ENCODE measurements at regions not wholly inside any gene's neighbourhood (a gene's known extent, or its start where the extent isn't known, plus 50 kb on each side); places are given as distances from the start of the nearest gene placed in this dataset.

DNA sequence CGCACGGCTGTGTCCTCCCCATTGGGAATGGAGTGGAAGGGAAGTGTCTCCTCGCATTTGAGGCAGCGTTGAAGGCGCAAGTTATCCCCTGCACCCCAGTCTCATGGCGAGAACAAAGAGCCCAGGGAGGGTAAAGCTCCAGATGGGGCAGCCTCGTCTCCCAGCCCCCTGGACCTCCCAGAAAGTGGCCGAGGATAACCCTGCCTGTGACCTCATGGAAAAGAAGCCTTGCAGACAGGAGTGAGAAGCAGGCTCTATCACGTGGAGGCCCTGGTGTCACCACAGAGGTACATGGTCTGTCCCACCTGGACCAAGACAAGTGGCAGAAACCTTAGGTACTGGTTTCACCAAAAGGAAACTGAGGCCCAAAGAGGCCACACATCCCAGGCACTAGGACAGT, 134.8 kb upstream of the RPS6KA2 start:
- no peak overlapping the region for H3K27ac ChIP-seq (ENCODE audit: low read length in 2 of 2)
- Mint-ChIP-seq H3K27ac (no peak overlapping the region), H3K9me3 (ENCODE audit: insufficient read depth) (no peaks in the 10 kb centered on the region), H3K4me3 (no peak overlapping the region), H3K27me3 (peaks cover 27% of the 10 kb centered on the region), H3K4me1 (peaks cover 11% of the 10 kb centered on the region)
- no peak overlapping the region for H3K9ac ChIP-seq (ENCODE audit: low read length)
- peaks cover 0 to 23% (median 0%) of the 10 kb centered on the region in 4 experiments for H3K27me3 ChIP-seq (replicated peaks in 1 of 4; ENCODE audit: control extremely low read depth in 1 of 4, control insufficient read depth in 3 of 4, insufficient read depth in 4 of 4, low read length in 3 of 4)
- H4K20me1 ChIP-seq (ENCODE audit: control insufficient read depth, insufficient read depth, low read length, poor library complexity, severe bottlenecking) = no peaks in the 10 kb centered on the region
- no peaks in the 10 kb centered on the region for H3K9me3 ChIP-seq (ENCODE audit: control extremely low read depth in 1 of 3, control insufficient read depth in 2 of 3, insufficient read depth in 1 of 3, low read length in 2 of 3)
- H3K4me3 ChIP-seq (ENCODE audit: control extremely low read depth in 1 of 5, extremely low read depth in 1 of 5, insufficient read depth in 1 of 5, low read depth in 2 of 5, low read length in 4 of 5) = no peak overlapping the region
- ChIA-PET CTCF (no interaction called here), POLR2A (interaction anchor here (0.5 kb wide), 1 partner anchor 389 kb away, joined by 3 read pairs; no protein-coding TSS in a partner anchor)
- no peak for DNase-seq
- H3K79me2 ChIP-seq (ENCODE audit: control insufficient read depth, insufficient read depth, low read length) = no peaks in the 10 kb centered on the region
- intact Hi-C loops (cut with micrococcal nuclease) = no loop called here
- no peak overlapping the region for H3K4me2 ChIP-seq (replicated peaks; ENCODE audit: low read depth, low read length, poor library complexity, severe bottlenecking)
- 87% methylated on average over 7 of the region's 9 CpGs for WGBS (ENCODE audit: insufficient coverage)
- ATAC-seq (ENCODE audit: low read depth) = no peak
- H3K36me3 ChIP-seq (replicated peaks in 1 of 2; ENCODE audit: control extremely low read depth in 1 of 2, control insufficient read depth in 1 of 2, extremely low read depth in 1 of 2, insufficient read depth in 2 of 2, low read length in 1 of 2) = no peaks in the 10 kb centered on the region
- peaks cover 0 to 4% of the 10 kb centered on the region in 2 donors for H3K4me1 ChIP-seq (ENCODE audit: control insufficient read depth in 2 of 2, insufficient read depth in 2 of 2, low read length in 2 of 2)
- TF ChIP-seq, protein P1, sequence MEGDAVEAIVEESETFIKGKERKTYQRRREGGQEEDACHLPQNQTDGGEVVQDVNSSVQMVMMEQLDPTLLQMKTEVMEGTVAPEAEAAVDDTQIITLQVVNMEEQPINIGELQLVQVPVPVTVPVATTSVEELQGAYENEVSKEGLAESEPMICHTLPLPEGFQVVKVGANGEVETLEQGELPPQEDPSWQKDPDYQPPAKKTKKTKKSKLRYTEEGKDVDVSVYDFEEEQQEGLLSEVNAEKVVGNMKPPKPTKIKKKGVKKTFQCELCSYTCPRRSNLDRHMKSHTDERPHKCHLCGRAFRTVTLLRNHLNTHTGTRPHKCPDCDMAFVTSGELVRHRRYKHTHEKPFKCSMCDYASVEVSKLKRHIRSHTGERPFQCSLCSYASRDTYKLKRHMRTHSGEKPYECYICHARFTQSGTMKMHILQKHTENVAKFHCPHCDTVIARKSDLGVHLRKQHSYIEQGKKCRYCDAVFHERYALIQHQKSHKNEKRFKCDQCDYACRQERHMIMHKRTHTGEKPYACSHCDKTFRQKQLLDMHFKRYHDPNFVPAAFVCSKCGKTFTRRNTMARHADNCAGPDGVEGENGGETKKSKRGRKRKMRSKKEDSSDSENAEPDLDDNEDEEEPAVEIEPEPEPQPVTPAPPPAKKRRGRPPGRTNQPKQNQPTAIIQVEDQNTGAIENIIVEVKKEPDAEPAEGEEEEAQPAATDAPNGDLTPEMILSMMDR (IDR thresholded peaks at IDR 0.05) = no peak
- no peak overlapping the region for H2AFZ ChIP-seq (ENCODE audit: insufficient read depth, low read depth, low read length, poor library complexity, severe bottlenecking)

DNA sequence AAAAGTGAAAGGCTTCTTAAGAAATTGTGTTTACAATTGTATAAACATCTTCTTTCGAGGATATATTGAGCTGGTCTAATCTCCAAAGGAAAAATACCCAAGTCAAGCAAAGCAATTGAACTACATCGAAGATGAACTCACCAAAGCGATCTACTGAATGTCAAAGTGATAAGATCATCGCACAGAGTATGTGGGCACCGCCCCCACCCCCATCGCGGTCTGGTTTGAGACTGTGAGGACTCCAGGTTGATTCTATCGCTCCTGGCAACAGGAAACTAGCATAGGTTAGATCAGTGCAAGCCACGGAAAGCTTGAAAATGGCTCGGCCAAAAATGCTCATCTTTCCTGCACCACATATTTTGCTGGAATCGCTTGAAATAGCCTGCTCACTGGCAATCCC, 133.2 kb upstream of the RPS6KA2 start:
- no peak overlapping the region for H3K4me3 ChIP-seq (ENCODE audit: control extremely low read depth in 1 of 5, extremely low read depth in 1 of 5, insufficient read depth in 1 of 5, low read depth in 2 of 5, low read length in 4 of 5)

More for the DNA sequence above, 133.2 kb upstream of the RPS6KA2 start:
- Histone ChIP-seq H3K27ac (ENCODE audit: low read length in 2 of 2) (no peak overlapping the region), H2AFZ (ENCODE audit: insufficient read depth, low read depth, low read length, poor library complexity, severe bottlenecking) (no peak overlapping the region), H3K9ac (ENCODE audit: low read length) (no peak overlapping the region), H4K20me1 (ENCODE audit: control insufficient read depth, insufficient read depth, low read length, poor library complexity, severe bottlenecking) (no peaks in the 10 kb centered on the region), H3K79me2 (ENCODE audit: control insufficient read depth, insufficient read depth, low read length) (no peaks in the 10 kb centered on the region), H3K27me3 (replicated peaks in 1 of 4; ENCODE audit: control extremely low read depth in 1 of 4, control insufficient read depth in 3 of 4, insufficient read depth in 4 of 4, low read length in 3 of 4) (peaks cover 0 to 26% (median 0%) of the 10 kb centered on the region in 4 experiments), H3K4me1 (ENCODE audit: control insufficient read depth in 2 of 2, insufficient read depth in 2 of 2, low read length in 2 of 2) (peaks cover 0 to 4% of the 10 kb centered on the region in 2 donors), H3K4me2 (replicated peaks; ENCODE audit: low read depth, low read length, poor library complexity, severe bottlenecking) (no peak overlapping the region), H3K36me3 (replicated peaks in 1 of 2; ENCODE audit: control extremely low read depth in 1 of 2, control insufficient read depth in 1 of 2, extremely low read depth in 1 of 2, insufficient read depth in 2 of 2, low read length in 1 of 2) (no peaks in the 10 kb centered on the region), H3K9me3 (ENCODE audit: control extremely low read depth in 1 of 3, control insufficient read depth in 2 of 3, insufficient read depth in 1 of 3, low read length in 2 of 3) (no peaks in the 10 kb centered on the region)
- TF ChIP-seq EZH2 (IDR thresholded peaks at IDR 0.05; ENCODE audit: borderline replicate concordance, insufficient read depth, low read depth, low read length, poor library complexity, severe bottlenecking) = no peak
- TF ChIP-seq, protein P1 (IDR thresholded peaks at IDR 0.05) = no peak
- no peak for DNase-seq
- CTCF ChIA-PET = no interaction called here
- POLR2A ChIA-PET = no interaction called here
- no peak for ATAC-seq (ENCODE audit: low read depth)
- Mint-ChIP-seq H3K27ac (no peak overlapping the region), H3K27me3 (peaks cover 33% of the 10 kb centered on the region), H3K4me3 (no peak overlapping the region), H3K4me1 (peaks cover 13% of the 10 kb centered on the region), H3K9me3 (ENCODE audit: insufficient read depth) (no peaks in the 10 kb centered on the region)
- 95% methylated on average over 9 of the region's 11 CpGs for WGBS (ENCODE audit: insufficient coverage)
- intact Hi-C loops (cut with micrococcal nuclease) = no loop called here

Data from B cell (primary cell).